ENCODE measurements at regions not wholly inside any gene's neighbourhood (a gene's known extent, or its start where the extent isn't known, plus 50 kb on each side); places are given as distances from the start of the nearest gene placed in this dataset.

- peaks cover 21% of the 10 kb centered on the region for H3K4me1 Mint-ChIP-seq (ENCODE audit: low read depth)
- DNase-seq (no peak), ATAC-seq (no peak)
- ChIA-PET POLR2A (no interaction called here), CTCF (interaction anchor here (3.4 kb wide), 1 partner anchor 11 kb away, joined by 15 read pairs; no protein-coding TSS in a partner anchor)
- peaks cover 20% of the 10 kb centered on the region for H3K27me3 Mint-ChIP-seq (ENCODE audit: low read depth)
- H3K27ac Mint-ChIP-seq, result no peak overlapping the region
- peaks cover 15% of the 10 kb centered on the region for H3K36me3 Mint-ChIP-seq (ENCODE audit: low read depth)
- H3K4me3 Mint-ChIP-seq, result no peak overlapping the region
- peaks cover 16% of the 10 kb centered on the region for H3K9me3 Mint-ChIP-seq (ENCODE audit: insufficient read depth)
Measured at GRCh38 chr1:25113086-25113485, 119.2 kb downstream of the SYF2 start.

GRCh38 chr1:25112400-25112799, 119.9 kb downstream of the SYF2 start:
- ATAC-seq (no peak), DNase-seq (no peak)
- ChIA-PET CTCF (interaction anchor here (0.9 to 3.4 kb wide), 5 partner anchors 11 to 264 kb away, joined by 3 to 15 read pairs (median 3); no protein-coding TSS in a partner anchor), POLR2A (interaction anchor here (1.4 kb wide), 1 partner anchor 202 kb away, joined by 3 read pairs; no protein-coding TSS in a partner anchor)
- Mint-ChIP-seq H3K4me3 (no peak overlapping the region), H3K36me3 (ENCODE audit: low read depth) (peaks cover 15% of the 10 kb centered on the region), H3K27ac (no peak overlapping the region), H3K27me3 (ENCODE audit: low read depth) (peaks cover 20% of the 10 kb centered on the region), H3K9me3 (ENCODE audit: insufficient read depth) (peaks cover 16% of the 10 kb centered on the region), H3K4me1 (ENCODE audit: low read depth) (peaks cover 21% of the 10 kb centered on the region)

- peaks cover 20% of the 10 kb centered on the region for H3K27me3 Mint-ChIP-seq (ENCODE audit: low read depth)
- no peak overlapping the region for H3K4me3 Mint-ChIP-seq
- no peak for DNase-seq
- peaks cover 15% of the 10 kb centered on the region for H3K36me3 Mint-ChIP-seq (ENCODE audit: low read depth)
- H3K4me1 Mint-ChIP-seq (ENCODE audit: low read depth), result peaks cover 23% of the 10 kb centered on the region
- ChIA-PET POLR2A (interaction anchor here (1.4 kb wide), 1 partner anchor 201 kb away, joined by 3 read pairs; no protein-coding TSS in a partner anchor), CTCF (interaction anchor here (0.9 to 3.4 kb wide), 5 partner anchors 10 to 264 kb away, joined by 3 to 15 read pairs (median 3); no protein-coding TSS in a partner anchor)
- no peak overlapping the region for H3K27ac Mint-ChIP-seq
- ATAC-seq, result no peak
- peaks cover 16% of the 10 kb centered on the region for H3K9me3 Mint-ChIP-seq (ENCODE audit: insufficient read depth)
Measured at GRCh38 chr1:25111706-25112105, 120.6 kb downstream of the SYF2 start.

GRCh38 chr1:25110485-25110884, 121.8 kb downstream of the SYF2 start:
- Mint-ChIP-seq H3K27ac (no peak overlapping the region), H3K4me3 (no peak overlapping the region), H3K27me3 (ENCODE audit: low read depth) (peaks cover 20% of the 10 kb centered on the region), H3K4me1 (ENCODE audit: low read depth) (peaks cover 32% of the 10 kb centered on the region), H3K9me3 (ENCODE audit: insufficient read depth) (peaks cover 16% of the 10 kb centered on the region), H3K36me3 (ENCODE audit: low read depth) (peaks cover 15% of the 10 kb centered on the region)
- ATAC-seq (no peak), DNase-seq (no peak)
- ChIA-PET CTCF (interaction anchor here (0.6 to 1.6 kb wide), 2 partner anchors 9 to 12 kb away, joined by 3 to 5 read pairs; no protein-coding TSS in a partner anchor), POLR2A (no interaction called here)

- ChIA-PET CTCF (no interaction called here), POLR2A (no interaction called here)
- ATAC-seq, result no peak
- peaks cover 15% of the 10 kb centered on the region for H3K36me3 Mint-ChIP-seq (ENCODE audit: low read depth)
- no peak overlapping the region for H3K27ac Mint-ChIP-seq
- H3K9me3 Mint-ChIP-seq (ENCODE audit: insufficient read depth), result peaks cover 16% of the 10 kb centered on the region
- no peak for DNase-seq
- H3K4me3 Mint-ChIP-seq, result no peak overlapping the region
- H3K4me1 Mint-ChIP-seq (ENCODE audit: low read depth), result peaks cover 31% of the 10 kb centered on the region
- H3K27me3 Mint-ChIP-seq (ENCODE audit: low read depth), result peaks cover 17% of the 10 kb centered on the region
Measured at GRCh38 chr1:25110036-25110435, 122.3 kb downstream of the SYF2 start.

GRCh38 chr1:25109531-25109951, 122.8 kb downstream of the SYF2 start:
- POLR2A ChIA-PET, result no interaction called here
- Mint-ChIP-seq H3K4me1 (ENCODE audit: low read depth) (peaks cover 32% of the 10 kb centered on the region), H3K27ac (peak overlapping the region; percentile 72), H3K4me3 (no peak overlapping the region), H3K9me3 (ENCODE audit: insufficient read depth) (peaks cover 16% of the 10 kb centered on the region), H3K36me3 (ENCODE audit: low read depth) (peaks cover 15% of the 10 kb centered on the region), H3K27me3 (ENCODE audit: low read depth) (peaks cover 14% of the 10 kb centered on the region)
- CTCF ChIA-PET, result no interaction called here
- ATAC-seq (peak; percentile 67), DNase-seq (peak; percentile 45)

- DNase-seq, result no peak
- H3K4me3 Mint-ChIP-seq, result no peak overlapping the region
- ATAC-seq, result no peak
- H3K27me3 Mint-ChIP-seq (ENCODE audit: low read depth), result peaks cover 12% of the 10 kb centered on the region
- peaks cover 15% of the 10 kb centered on the region for H3K36me3 Mint-ChIP-seq (ENCODE audit: low read depth)
- no peak overlapping the region for H3K27ac Mint-ChIP-seq
- peaks cover 41% of the 10 kb centered on the region for H3K4me1 Mint-ChIP-seq (ENCODE audit: low read depth)
- H3K9me3 Mint-ChIP-seq (ENCODE audit: insufficient read depth), result peaks cover 16% of the 10 kb centered on the region
- ChIA-PET CTCF (interaction anchor here (2.5 kb wide), 1 partner anchor 260 kb away, joined by 8 read pairs; no protein-coding TSS in a partner anchor), POLR2A (no interaction called here)
Measured at GRCh38 chr1:25107643-25108010, 124.7 kb downstream of the SYF2 start.

GRCh38 chr1:25106976-25107642, 125.2 kb downstream of the SYF2 start:
- H3K27ac Mint-ChIP-seq, result no peak overlapping the region
- H3K4me3 Mint-ChIP-seq, result no peak overlapping the region
- H3K4me1 Mint-ChIP-seq (ENCODE audit: low read depth), result peaks cover 46% of the 10 kb centered on the region
- POLR2A ChIA-PET, result interaction anchor here (0.8 kb wide), 1 partner anchor 62 kb away, joined by 3 read pairs; no protein-coding TSS in a partner anchor
- CTCF ChIA-PET, result interaction anchor here (0.9 to 2.5 kb wide), 2 partner anchors 195 to 259 kb away, joined by 3 to 8 read pairs; no protein-coding TSS in a partner anchor
- no peak for DNase-seq
- ATAC-seq, result no peak
- H3K27me3 Mint-ChIP-seq (ENCODE audit: low read depth), result peaks cover 12% of the 10 kb centered on the region
- peaks cover 16% of the 10 kb centered on the region for H3K9me3 Mint-ChIP-seq (ENCODE audit: insufficient read depth)
- peaks cover 15% of the 10 kb centered on the region for H3K36me3 Mint-ChIP-seq (ENCODE audit: low read depth)

GRCh38 chr1:25106352-25106751, 126.0 kb downstream of the SYF2 start:
- H3K36me3 Mint-ChIP-seq (ENCODE audit: low read depth), result peaks cover 15% of the 10 kb centered on the region
- H3K9me3 Mint-ChIP-seq (ENCODE audit: insufficient read depth), result peaks cover 16% of the 10 kb centered on the region
- peaks cover 12% of the 10 kb centered on the region for H3K27me3 Mint-ChIP-seq (ENCODE audit: low read depth)
- peaks cover 53% of the 10 kb centered on the region for H3K4me1 Mint-ChIP-seq (ENCODE audit: low read depth)
- POLR2A ChIA-PET, result interaction anchor here (0.8 to 1.0 kb wide), 2 partner anchors 63 to 125 kb away, joined by 3 to 4 read pairs; partner anchors contain the start of gene SYF2
- H3K4me3 Mint-ChIP-seq, result no peak overlapping the region
- CTCF ChIA-PET, result interaction anchor here (0.9 to 2.5 kb wide), 6 partner anchors 9 to 259 kb away, joined by 3 to 8 read pairs (median 4); no protein-coding TSS in a partner anchor
- ATAC-seq, result peak; percentile 77
- H3K27ac Mint-ChIP-seq, result peak overlapping the region; percentile 20
- peak; percentile 41 for DNase-seq

GRCh38 chr1:25105836-25106235, 126.5 kb downstream of the SYF2 start:
- no peak for DNase-seq
- Mint-ChIP-seq H3K4me3 (no peak overlapping the region), H3K27ac (no peak overlapping the region), H3K36me3 (ENCODE audit: low read depth) (peaks cover 15% of the 10 kb centered on the region), H3K27me3 (ENCODE audit: low read depth) (peaks cover 12% of the 10 kb centered on the region), H3K4me1 (ENCODE audit: low read depth) (peaks cover 58% of the 10 kb centered on the region), H3K9me3 (ENCODE audit: insufficient read depth) (peaks cover 16% of the 10 kb centered on the region)
- no peak for ATAC-seq
- ChIA-PET CTCF (interaction anchor here (1.0 to 2.5 kb wide), 5 partner anchors 9 to 258 kb away, joined by 3 to 8 read pairs (median 5); no protein-coding TSS in a partner anchor), POLR2A (interaction anchor here (0.8 to 1.0 kb wide), 2 partner anchors 64 to 126 kb away, joined by 3 to 4 read pairs; partner anchors contain the start of gene SYF2)

- ATAC-seq (no peak), DNase-seq (no peak)
- Mint-ChIP-seq H3K4me1 (ENCODE audit: low read depth) (peaks cover 64% of the 10 kb centered on the region), H3K27me3 (ENCODE audit: low read depth) (peaks cover 12% of the 10 kb centered on the region), H3K36me3 (ENCODE audit: low read depth) (peaks cover 13% of the 10 kb centered on the region), H3K4me3 (no peak overlapping the region), H3K9me3 (ENCODE audit: insufficient read depth) (peaks cover 12% of the 10 kb centered on the region), H3K27ac (no peak overlapping the region)
- POLR2A ChIA-PET, result no interaction called here
- CTCF ChIA-PET, result interaction anchor here (1.2 to 2.1 kb wide), 3 partner anchors 8 to 63 kb away, joined by 4 to 5 read pairs (median 5); no protein-coding TSS in a partner anchor
Measured at GRCh38 chr1:25104932-25105561, 127.3 kb downstream of the SYF2 start.
